ENCODE measurements at regions not wholly inside any gene's neighbourhood (a gene's known extent, or its start where the extent isn't known, plus 50 kb on each side); places are given as distances from the start of the nearest gene placed in this dataset.

DNA sequence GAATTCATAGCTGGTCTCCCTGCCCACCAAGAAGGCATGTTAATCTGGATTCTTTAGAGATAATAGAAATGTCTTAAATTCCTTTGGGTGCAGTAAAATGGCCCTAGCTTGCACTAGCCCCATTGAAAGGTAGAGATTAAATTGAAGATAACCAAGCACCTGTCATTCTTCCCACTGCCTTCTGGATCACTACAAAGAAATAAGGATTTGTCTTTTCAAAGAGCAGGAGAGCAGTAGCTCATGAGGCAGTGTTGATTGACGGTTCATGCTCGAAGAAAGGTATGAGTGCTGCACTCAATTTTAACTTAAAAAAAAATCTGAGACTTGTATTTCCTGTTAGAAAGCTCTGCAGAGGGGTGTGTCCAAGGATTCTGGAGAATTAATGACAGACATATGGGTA, 74.9 kb upstream of the F3 start:
- no peak for DNase-seq (ENCODE audit: low spot score)
- in situ Hi-C loops (cut with MboI; ENCODE audit: low pct_unique_long_range_greater_than_20kb, low sequenced_read_pairs, unreplicated experiment): no loop called here

DNA sequence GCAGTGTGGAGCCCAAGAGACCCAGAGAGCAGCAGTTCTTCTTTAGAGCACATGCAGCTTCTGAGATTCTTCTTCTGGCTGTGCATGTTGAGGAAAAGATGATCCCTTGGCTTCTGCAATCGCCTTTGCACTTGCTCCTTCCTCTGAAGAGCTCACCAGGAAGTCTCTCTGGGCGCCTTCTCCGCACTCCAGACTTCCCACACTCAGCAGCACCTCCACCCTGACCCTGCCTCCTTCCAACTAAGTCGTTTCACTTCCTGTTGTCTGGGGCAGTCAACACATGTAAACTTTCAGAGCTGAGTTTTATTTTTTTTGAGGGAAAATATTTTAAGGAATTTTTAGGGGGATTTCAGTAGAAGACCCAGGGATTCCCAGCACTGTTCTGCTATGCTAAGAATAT, 73.4 kb upstream of the F3 start:
- no peak for DNase-seq (ENCODE audit: low spot score)
- in situ Hi-C loops (cut with MboI; ENCODE audit: low pct_unique_long_range_greater_than_20kb, low sequenced_read_pairs, unreplicated experiment): no loop called here
- TF ChIP-seq CTCF (IDR thresholded peaks at IDR 0.05; ENCODE audit: extremely low read depth, insufficient read depth, missing control alignments): no peak

More for the DNA sequence above, 74.9 kb upstream of the F3 start:
- no peak for TF ChIP-seq CTCF (IDR thresholded peaks at IDR 0.05; ENCODE audit: extremely low read depth, insufficient read depth, missing control alignments)

GRCh38 chr1:94614168-94614815, 72.7 kb upstream of the F3 start:
- in situ Hi-C loops (cut with MboI; ENCODE audit: low pct_unique_long_range_greater_than_20kb, low sequenced_read_pairs, unreplicated experiment): no loop called here
- DNase-seq (ENCODE audit: low spot score): no peak
- no peak for TF ChIP-seq CTCF (IDR thresholded peaks at IDR 0.05; ENCODE audit: extremely low read depth, insufficient read depth, missing control alignments)

DNA sequence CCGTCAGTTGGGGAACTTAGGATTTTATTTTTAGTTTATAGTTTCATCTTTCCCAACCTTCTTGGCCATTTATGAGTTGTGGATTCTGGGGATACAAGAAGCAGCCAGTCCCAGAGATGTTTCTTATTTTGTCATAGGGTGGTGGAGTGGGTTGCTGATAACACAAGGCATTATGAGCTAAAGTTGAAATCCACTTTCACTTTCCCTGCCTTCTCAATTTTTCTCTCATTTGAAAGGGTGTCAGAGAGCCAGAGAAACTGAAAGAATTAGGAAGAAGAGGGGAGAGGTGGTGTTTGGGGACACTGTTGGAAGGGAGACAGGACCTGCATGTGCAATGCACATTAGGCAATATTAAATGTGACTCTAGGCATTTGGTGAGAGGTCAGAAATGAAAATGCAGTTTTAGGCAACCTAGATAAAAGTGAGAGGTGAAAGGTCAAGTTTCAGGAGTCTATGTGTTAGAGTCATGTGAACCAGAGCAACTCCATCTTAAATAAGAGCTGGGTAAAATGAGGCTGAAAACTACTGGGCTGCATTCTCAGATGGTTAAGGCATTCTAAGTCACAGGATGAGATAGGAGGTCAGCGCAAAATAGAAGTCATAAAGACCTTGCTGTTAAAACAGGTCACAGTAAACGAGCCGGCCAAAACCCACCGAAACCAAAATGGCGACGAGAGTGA, 71.1 kb upstream of the F3 start:
- in situ Hi-C loops (cut with MboI; ENCODE audit: low pct_unique_long_range_greater_than_20kb, low sequenced_read_pairs, unreplicated experiment): no loop called here
- TF ChIP-seq CTCF (IDR thresholded peaks at IDR 0.05; ENCODE audit: extremely low read depth, insufficient read depth, missing control alignments): no peak
- DNase-seq (ENCODE audit: low spot score): no peak

DNA sequence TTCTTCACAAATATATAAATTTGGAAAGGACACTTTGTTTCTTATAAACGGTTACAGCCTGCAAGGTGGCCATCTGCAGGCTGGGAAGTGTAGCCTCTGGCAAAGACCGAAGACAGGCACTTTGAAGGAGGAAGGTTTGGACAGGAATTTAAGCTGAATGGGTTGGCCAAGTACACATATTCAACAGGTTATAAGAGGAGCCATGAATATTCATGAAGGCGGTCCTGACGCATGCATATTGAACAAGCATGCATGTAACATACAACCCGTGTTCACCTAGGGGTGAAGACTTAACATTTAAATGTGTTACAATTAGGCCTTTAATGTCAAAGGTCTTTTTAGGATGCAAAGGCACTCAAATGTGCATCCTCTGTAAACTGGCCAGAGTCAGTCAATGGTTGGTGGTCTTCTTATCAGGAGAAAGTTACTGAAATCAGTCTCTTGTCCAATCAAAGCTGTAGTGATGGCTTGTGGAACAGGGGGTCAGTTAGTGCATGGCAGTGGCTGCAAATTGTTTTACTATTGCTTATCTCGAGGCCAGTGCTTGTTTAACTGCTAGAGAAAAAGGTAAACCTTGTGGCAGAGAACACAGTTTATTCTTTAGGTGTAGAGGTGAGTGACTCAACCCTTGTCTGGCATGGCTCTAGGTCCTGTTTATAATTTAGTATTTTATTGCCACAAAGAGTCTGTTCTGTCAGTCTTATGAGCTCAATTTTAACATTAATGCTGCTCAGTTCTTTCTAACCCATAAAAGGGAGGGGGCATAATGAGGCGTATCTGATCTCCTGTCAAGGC, 70.3 kb upstream of the F3 start:
- DNase-seq (ENCODE audit: low spot score): no peak
- no peak for TF ChIP-seq CTCF (IDR thresholded peaks at IDR 0.05; ENCODE audit: extremely low read depth, insufficient read depth, missing control alignments)
- in situ Hi-C loops (cut with MboI; ENCODE audit: low pct_unique_long_range_greater_than_20kb, low sequenced_read_pairs, unreplicated experiment): no loop called here

- in situ Hi-C loops (cut with MboI; ENCODE audit: low pct_unique_long_range_greater_than_20kb, low sequenced_read_pairs, unreplicated experiment): no loop called here
- no peak for TF ChIP-seq CTCF (IDR thresholded peaks at IDR 0.05; ENCODE audit: extremely low read depth, insufficient read depth, missing control alignments)
- DNase-seq (ENCODE audit: low spot score): no peak
These were observed 68.1 kb upstream of the F3 start for GRCh38 chr1:94609619-94610018.

Data from GM13977 (cell line).